ENCODE measurements at regions not wholly inside any gene's neighbourhood (a gene's known extent, or its start where the extent isn't known, plus 50 kb on each side); places are given as distances from the start of the nearest gene placed in this dataset.

DNA sequence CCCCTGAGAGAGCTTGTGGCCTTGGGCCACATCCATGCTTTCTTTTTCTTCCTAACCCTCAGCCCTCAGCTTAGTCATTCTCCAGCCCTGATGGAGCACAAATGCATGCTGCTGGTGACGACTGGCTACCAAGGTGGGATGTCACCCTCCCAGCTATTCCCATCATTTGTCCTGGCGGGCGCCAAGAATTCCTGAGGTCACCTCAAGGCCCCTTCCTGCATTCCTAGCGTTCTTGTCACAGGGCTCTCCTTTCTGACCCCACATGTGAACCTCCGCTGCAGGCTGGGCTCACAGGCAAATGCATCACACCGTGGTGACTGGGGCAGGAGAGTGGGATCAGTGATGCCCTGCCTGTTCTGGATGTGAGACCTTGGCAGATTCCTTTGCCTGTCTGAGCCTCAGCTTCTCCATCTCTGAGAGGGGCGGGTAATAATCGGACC lies 53.4 kb upstream of the IFFO2 start:
- Mint-ChIP-seq H3K36me3 (ENCODE audit: low read depth) (no peaks in the 10 kb centered on the region), H3K27ac (peak overlapping the region; percentile 60)

GRCh38 chr1:19009126-19009881 lies 52.8 kb upstream of the IFFO2 start:
- peaks cover 37% of the 10 kb centered on the region for H3K4me1 Mint-ChIP-seq
- H3K4me1 ChIP-seq (ENCODE audit: control insufficient read depth, insufficient read depth, low read length), result peaks cover 13% of the 10 kb centered on the region

More for the DNA sequence above, 53.4 kb upstream of the IFFO2 start:
- H3K4me3 ChIP-seq (ENCODE audit: low read length), result no peak overlapping the region
- H3K27ac ChIP-seq (ENCODE audit: low read depth, low read length), result peak overlapping the region; percentile 38
- TF ChIP-seq, protein P1, sequence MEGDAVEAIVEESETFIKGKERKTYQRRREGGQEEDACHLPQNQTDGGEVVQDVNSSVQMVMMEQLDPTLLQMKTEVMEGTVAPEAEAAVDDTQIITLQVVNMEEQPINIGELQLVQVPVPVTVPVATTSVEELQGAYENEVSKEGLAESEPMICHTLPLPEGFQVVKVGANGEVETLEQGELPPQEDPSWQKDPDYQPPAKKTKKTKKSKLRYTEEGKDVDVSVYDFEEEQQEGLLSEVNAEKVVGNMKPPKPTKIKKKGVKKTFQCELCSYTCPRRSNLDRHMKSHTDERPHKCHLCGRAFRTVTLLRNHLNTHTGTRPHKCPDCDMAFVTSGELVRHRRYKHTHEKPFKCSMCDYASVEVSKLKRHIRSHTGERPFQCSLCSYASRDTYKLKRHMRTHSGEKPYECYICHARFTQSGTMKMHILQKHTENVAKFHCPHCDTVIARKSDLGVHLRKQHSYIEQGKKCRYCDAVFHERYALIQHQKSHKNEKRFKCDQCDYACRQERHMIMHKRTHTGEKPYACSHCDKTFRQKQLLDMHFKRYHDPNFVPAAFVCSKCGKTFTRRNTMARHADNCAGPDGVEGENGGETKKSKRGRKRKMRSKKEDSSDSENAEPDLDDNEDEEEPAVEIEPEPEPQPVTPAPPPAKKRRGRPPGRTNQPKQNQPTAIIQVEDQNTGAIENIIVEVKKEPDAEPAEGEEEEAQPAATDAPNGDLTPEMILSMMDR (conservative IDR thresholded peaks at IDR 0.05), result no peak
- peaks cover 37% of the 10 kb centered on the region for H3K4me1 Mint-ChIP-seq
- DNase-seq, result peak; percentile 93
- H3K9me3 Mint-ChIP-seq, result no peaks in the 10 kb centered on the region
- H3K9ac ChIP-seq (ENCODE audit: extremely low read depth, low read length, poor library complexity, severe bottlenecking), result no peak overlapping the region
- no peaks in the 10 kb centered on the region for H3K27me3 ChIP-seq (ENCODE audit: control insufficient read depth, insufficient read depth, low read length, poor library complexity, severe bottlenecking)
- no peaks in the 10 kb centered on the region for H3K9me3 ChIP-seq (ENCODE audit: control insufficient read depth, low read length)
- WGBS, 2 experiments (ENCODE audit: insufficient coverage in 1 of 2, insufficient read length in 1 of 2), result 73 to 74% methylated on average over 4 to 8 of the region's 8 CpGs
- peaks cover 13% of the 10 kb centered on the region for H3K4me1 ChIP-seq (ENCODE audit: control insufficient read depth, insufficient read depth, low read length)
- no peaks in the 10 kb centered on the region for H3K27me3 Mint-ChIP-seq (ENCODE audit: insufficient read depth)
- no peaks in the 10 kb centered on the region for H3K36me3 ChIP-seq (ENCODE audit: control insufficient read depth, insufficient read depth, low read length)
- no peak overlapping the region for H3K4me3 Mint-ChIP-seq

GRCh38 chr1:19007491-19008441 lies 51.3 kb upstream of the IFFO2 start:
- no peak overlapping the region for H3K4me3 ChIP-seq (ENCODE audit: low read length)
- Mint-ChIP-seq H3K9me3 (no peaks in the 10 kb centered on the region), H3K27ac (peak overlapping the region; percentile 90), H3K36me3 (ENCODE audit: low read depth) (no peaks in the 10 kb centered on the region), H3K4me3 (peak overlapping the region; percentile 14), H3K27me3 (ENCODE audit: insufficient read depth) (peaks cover 3% of the 10 kb centered on the region), H3K4me1 (peaks cover 37% of the 10 kb centered on the region)
- WGBS, 2 experiments (ENCODE audit: insufficient coverage in 1 of 2, insufficient read length in 1 of 2), result 85 to 92% methylated on average over 4 to 11 of the region's 11 CpGs
- DNase-seq, result peak; percentile 64
- H3K36me3 ChIP-seq (ENCODE audit: control insufficient read depth, insufficient read depth, low read length), result no peaks in the 10 kb centered on the region
- H3K4me1 ChIP-seq (ENCODE audit: control insufficient read depth, insufficient read depth, low read length), result peaks cover 13% of the 10 kb centered on the region
- H3K9me3 ChIP-seq (ENCODE audit: control insufficient read depth, low read length), result no peaks in the 10 kb centered on the region
- H3K27me3 ChIP-seq (ENCODE audit: control insufficient read depth, insufficient read depth, low read length, poor library complexity, severe bottlenecking), result no peaks in the 10 kb centered on the region
- H3K27ac ChIP-seq (ENCODE audit: low read depth, low read length), result no peak overlapping the region
- no peak overlapping the region for H3K9ac ChIP-seq (ENCODE audit: extremely low read depth, low read length, poor library complexity, severe bottlenecking)
- TF ChIP-seq, protein P1 (conservative IDR thresholded peaks at IDR 0.05), result no peak

More at GRCh38 chr1:19009126-19009881, 52.8 kb upstream of the IFFO2 start:
- H3K4me3 Mint-ChIP-seq, result no peak overlapping the region
- H3K27ac Mint-ChIP-seq, result peak overlapping the region; percentile 23
- Histone ChIP-seq H3K36me3 (ENCODE audit: control insufficient read depth, insufficient read depth, low read length) (no peaks in the 10 kb centered on the region), H3K9me3 (ENCODE audit: control insufficient read depth, low read length) (no peaks in the 10 kb centered on the region), H3K27me3 (ENCODE audit: control insufficient read depth, insufficient read depth, low read length, poor library complexity, severe bottlenecking) (no peaks in the 10 kb centered on the region), H3K4me3 (ENCODE audit: low read length) (no peak overlapping the region), H3K27ac (ENCODE audit: low read depth, low read length) (no peak overlapping the region), H3K9ac (ENCODE audit: extremely low read depth, low read length, poor library complexity, severe bottlenecking) (no peak overlapping the region)
- TF ChIP-seq, protein P1 (conservative IDR thresholded peaks at IDR 0.05), result no peak
- no peaks in the 10 kb centered on the region for H3K9me3 Mint-ChIP-seq
- no peaks in the 10 kb centered on the region for H3K36me3 Mint-ChIP-seq (ENCODE audit: low read depth)
- WGBS, 2 experiments (ENCODE audit: insufficient coverage in 1 of 2, insufficient read length in 1 of 2), result 88 to 90% methylated on average over 11 to 17 of the region's 17 CpGs
- no peaks in the 10 kb centered on the region for H3K27me3 Mint-ChIP-seq (ENCODE audit: insufficient read depth)
- DNase-seq, result no peak

Data from endodermal cell (in vitro differentiated cells).